Upper lobe of left lung (tissue), 4 donors: ENCODE measurements at regions not wholly inside any gene's neighbourhood (a gene's known extent, or its start where the extent isn't known, plus 50 kb on each side); places are given as distances from the start of the nearest gene placed in this dataset.

Source experiments
- POLR2A ChIP-seq, 4 donors: fragments of 450-650 bp; IDR thresholded peaks; one replicate each; pipeline ENCODE4 v1.5.1; 2016 to 2017; ENCODE audit warnings: antibody characterized with exemption in 4 of 4, mild to moderate bottlenecking in 2 of 4
- TF ChIP-seq, protein P1 (sequence below), 6 experiments: fragments of 450-650 bp in 4 of 6; fragments of 200-600 bp in 2 of 6; sonication (generic) in 2 of 6; IDR thresholded peaks; one replicate each; pipeline ENCODE4 v1.5.1; 2016 to 2019; ENCODE audit warnings: antibody characterized with exemption in 6 of 6

DNA sequence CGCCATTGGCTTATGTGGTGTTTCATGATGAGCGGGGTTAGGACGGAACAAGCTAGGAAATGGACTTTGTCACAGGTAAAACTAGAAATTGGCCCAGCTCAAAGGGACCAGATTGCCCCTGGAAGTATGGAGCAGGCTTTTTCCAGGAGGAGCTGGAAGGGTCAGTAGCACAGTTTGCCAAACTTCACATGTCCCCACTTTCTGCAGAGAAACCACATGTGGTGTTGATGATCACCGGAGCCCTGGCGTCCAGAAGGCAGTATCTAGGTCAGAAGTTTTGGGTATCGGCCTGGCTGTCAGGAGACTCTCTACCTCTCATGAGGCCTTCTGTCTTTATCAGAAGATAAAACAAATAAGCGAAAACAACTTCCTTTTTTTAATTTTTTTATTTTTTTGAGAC lies 248.5 kb downstream of the SOX9 start:
- TF ChIP-seq, protein P1, sequence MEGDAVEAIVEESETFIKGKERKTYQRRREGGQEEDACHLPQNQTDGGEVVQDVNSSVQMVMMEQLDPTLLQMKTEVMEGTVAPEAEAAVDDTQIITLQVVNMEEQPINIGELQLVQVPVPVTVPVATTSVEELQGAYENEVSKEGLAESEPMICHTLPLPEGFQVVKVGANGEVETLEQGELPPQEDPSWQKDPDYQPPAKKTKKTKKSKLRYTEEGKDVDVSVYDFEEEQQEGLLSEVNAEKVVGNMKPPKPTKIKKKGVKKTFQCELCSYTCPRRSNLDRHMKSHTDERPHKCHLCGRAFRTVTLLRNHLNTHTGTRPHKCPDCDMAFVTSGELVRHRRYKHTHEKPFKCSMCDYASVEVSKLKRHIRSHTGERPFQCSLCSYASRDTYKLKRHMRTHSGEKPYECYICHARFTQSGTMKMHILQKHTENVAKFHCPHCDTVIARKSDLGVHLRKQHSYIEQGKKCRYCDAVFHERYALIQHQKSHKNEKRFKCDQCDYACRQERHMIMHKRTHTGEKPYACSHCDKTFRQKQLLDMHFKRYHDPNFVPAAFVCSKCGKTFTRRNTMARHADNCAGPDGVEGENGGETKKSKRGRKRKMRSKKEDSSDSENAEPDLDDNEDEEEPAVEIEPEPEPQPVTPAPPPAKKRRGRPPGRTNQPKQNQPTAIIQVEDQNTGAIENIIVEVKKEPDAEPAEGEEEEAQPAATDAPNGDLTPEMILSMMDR (IDR thresholded peaks at IDR 0.05): no peak
- no peak for TF ChIP-seq POLR2A (IDR thresholded peaks at IDR 0.05)
